ENCODE measurements at regions not wholly inside any gene's neighbourhood (a gene's known extent, or its start where the extent isn't known, plus 50 kb on each side); places are given as distances from the start of the nearest gene placed in this dataset.
"Not testable (repeated sequence)": the region's sequence is repeated elsewhere in the genome, so short reads cannot be mapped to it uniquely, and the experiment has no call there.

- Mint-ChIP-seq H3K27me3 (no peaks in the 10 kb centered on the region), H3K27ac (no peak overlapping the region), H3K36me3 (ENCODE audit: low read depth) (peaks cover 44% of the 10 kb centered on the region), H3K4me1 (ENCODE audit: low read depth) (peaks cover 72% of the 10 kb centered on the region), H3K9me3 (no peaks in the 10 kb centered on the region), H3K4me3 (no peak overlapping the region)
- intact Hi-C loops (cut with micrococcal nuclease) = no loop called here
Measured at GRCh38 chr17:45580924-45581323, 90.4 kb upstream of the PLEKHM1 start.

GRCh38 chr17:45581860-45582259, 91.3 kb upstream of the PLEKHM1 start:
- peak overlapping the region; percentile 31 for H3K27ac Mint-ChIP-seq
- no peaks in the 10 kb centered on the region for H3K27me3 Mint-ChIP-seq
- H3K9me3 Mint-ChIP-seq = no peaks in the 10 kb centered on the region
- H3K4me3 Mint-ChIP-seq = no peak overlapping the region
- intact Hi-C loops (cut with micrococcal nuclease) = no loop called here
- peaks cover 37% of the 10 kb centered on the region for H3K36me3 Mint-ChIP-seq (ENCODE audit: low read depth)
- peaks cover 70% of the 10 kb centered on the region for H3K4me1 Mint-ChIP-seq (ENCODE audit: low read depth)

GRCh38 chr17:45584092-45585036, 93.8 kb upstream of the PLEKHM1 start:
- H3K9me3 Mint-ChIP-seq = no peaks in the 10 kb centered on the region
- H3K36me3 Mint-ChIP-seq (ENCODE audit: low read depth) = peaks cover 37% of the 10 kb centered on the region
- intact Hi-C loops (cut with micrococcal nuclease) = no loop called here
- H3K4me1 Mint-ChIP-seq (ENCODE audit: low read depth) = peaks cover 52% of the 10 kb centered on the region
- H3K4me3 Mint-ChIP-seq = peak overlapping the region; percentile 94
- peak overlapping the region; percentile 88 for H3K27ac Mint-ChIP-seq
- H3K27me3 Mint-ChIP-seq = no peaks in the 10 kb centered on the region

- Mint-ChIP-seq H3K4me3 (peak overlapping the region; percentile 94), H3K36me3 (ENCODE audit: low read depth) (peaks cover 32% of the 10 kb centered on the region), H3K4me1 (ENCODE audit: low read depth) (peaks cover 44% of the 10 kb centered on the region), H3K27ac (peak overlapping the region; percentile 88)
- H3K27me3 Mint-ChIP-seq; intact Hi-C loops (cut with micrococcal nuclease); H3K9me3 Mint-ChIP-seq: not testable (repeated sequence)
Measured at GRCh38 chr17:45585037-45585733, 94.7 kb upstream of the PLEKHM1 start.

GRCh38 chr17:45585794-45586650, 95.5 kb upstream of the PLEKHM1 start:
- H3K9me3 Mint-ChIP-seq; intact Hi-C loops (cut with micrococcal nuclease); H3K27me3 Mint-ChIP-seq: not testable (repeated sequence)
- Mint-ChIP-seq H3K36me3 (ENCODE audit: low read depth) (peaks cover 26% of the 10 kb centered on the region), H3K4me3 (peak overlapping the region; percentile 94), H3K4me1 (ENCODE audit: low read depth) (peaks cover 40% of the 10 kb centered on the region), H3K27ac (peak overlapping the region; percentile 88)

GRCh38 chr17:45586651-45586934, 96.1 kb upstream of the PLEKHM1 start:
- H3K4me3 Mint-ChIP-seq; H3K9me3 Mint-ChIP-seq; intact Hi-C loops (cut with micrococcal nuclease); H3K27ac Mint-ChIP-seq; H3K27me3 Mint-ChIP-seq: not testable (repeated sequence)
- peaks cover 20% of the 10 kb centered on the region for H3K36me3 Mint-ChIP-seq (ENCODE audit: low read depth)
- peaks cover 37% of the 10 kb centered on the region for H3K4me1 Mint-ChIP-seq (ENCODE audit: low read depth)

- H3K36me3 Mint-ChIP-seq (ENCODE audit: low read depth); H3K27ac Mint-ChIP-seq; H3K9me3 Mint-ChIP-seq; intact Hi-C loops (cut with micrococcal nuclease); H3K4me3 Mint-ChIP-seq; H3K4me1 Mint-ChIP-seq (ENCODE audit: low read depth); H3K27me3 Mint-ChIP-seq: not testable (repeated sequence)
Measured at GRCh38 chr17:45592433-45592923, 102.0 kb upstream of the PLEKHM1 start.

- not testable (repeated sequence) for H3K4me3 Mint-ChIP-seq
Measured at GRCh38 chr17:45596347-45596746, 105.8 kb upstream of the PLEKHM1 start.

GRCh38 chr17:45600052-45601012, 109.8 kb upstream of the PLEKHM1 start:
- H3K27ac Mint-ChIP-seq; H3K9me3 Mint-ChIP-seq; H3K4me3 Mint-ChIP-seq; H3K36me3 Mint-ChIP-seq (ENCODE audit: low read depth); H3K4me1 Mint-ChIP-seq (ENCODE audit: low read depth); intact Hi-C loops (cut with micrococcal nuclease): not testable (repeated sequence)
- peaks cover 11% of the 10 kb centered on the region for H3K27me3 Mint-ChIP-seq

More at GRCh38 chr17:45596347-45596746, 105.8 kb upstream of the PLEKHM1 start:
- H3K27ac Mint-ChIP-seq; H3K9me3 Mint-ChIP-seq; H3K4me1 Mint-ChIP-seq (ENCODE audit: low read depth); intact Hi-C loops (cut with micrococcal nuclease); H3K36me3 Mint-ChIP-seq (ENCODE audit: low read depth); H3K27me3 Mint-ChIP-seq: not testable (repeated sequence)

- H3K36me3 Mint-ChIP-seq (ENCODE audit: low read depth) = not testable (repeated sequence)
Measured at GRCh38 chr17:45601013-45601412, 110.5 kb upstream of the PLEKHM1 start.

GRCh38 chr17:45601605-45602539, 111.4 kb upstream of the PLEKHM1 start:
- intact Hi-C loops (cut with micrococcal nuclease); H3K27me3 Mint-ChIP-seq; H3K36me3 Mint-ChIP-seq (ENCODE audit: low read depth); H3K4me3 Mint-ChIP-seq; H3K9me3 Mint-ChIP-seq; H3K4me1 Mint-ChIP-seq (ENCODE audit: low read depth); H3K27ac Mint-ChIP-seq: not testable (repeated sequence)

More at GRCh38 chr17:45601013-45601412, 110.5 kb upstream of the PLEKHM1 start:
- H3K9me3 Mint-ChIP-seq; H3K27ac Mint-ChIP-seq; intact Hi-C loops (cut with micrococcal nuclease); H3K4me1 Mint-ChIP-seq (ENCODE audit: low read depth); H3K4me3 Mint-ChIP-seq: not testable (repeated sequence)
- peaks cover 11% of the 10 kb centered on the region for H3K27me3 Mint-ChIP-seq

GRCh38 chr17:45605751-45606150, 115.2 kb upstream of the PLEKHM1 start:
- H3K27ac Mint-ChIP-seq; intact Hi-C loops (cut with micrococcal nuclease); H3K9me3 Mint-ChIP-seq; H3K4me3 Mint-ChIP-seq; H3K36me3 Mint-ChIP-seq (ENCODE audit: low read depth); H3K27me3 Mint-ChIP-seq; H3K4me1 Mint-ChIP-seq (ENCODE audit: low read depth): not testable (repeated sequence)

All from dendritic cell treated with granulocyte-macrophage colony-stimulating factor and Interleukin-4, amounts not matched to agents 40 ng/mL and 50 ng/mL, for 4 days (primary cell).